ENCODE measurements at regions not wholly inside any gene's neighbourhood (a gene's known extent, or its start where the extent isn't known, plus 50 kb on each side); places are given as distances from the start of the nearest gene placed in this dataset.

DNA sequence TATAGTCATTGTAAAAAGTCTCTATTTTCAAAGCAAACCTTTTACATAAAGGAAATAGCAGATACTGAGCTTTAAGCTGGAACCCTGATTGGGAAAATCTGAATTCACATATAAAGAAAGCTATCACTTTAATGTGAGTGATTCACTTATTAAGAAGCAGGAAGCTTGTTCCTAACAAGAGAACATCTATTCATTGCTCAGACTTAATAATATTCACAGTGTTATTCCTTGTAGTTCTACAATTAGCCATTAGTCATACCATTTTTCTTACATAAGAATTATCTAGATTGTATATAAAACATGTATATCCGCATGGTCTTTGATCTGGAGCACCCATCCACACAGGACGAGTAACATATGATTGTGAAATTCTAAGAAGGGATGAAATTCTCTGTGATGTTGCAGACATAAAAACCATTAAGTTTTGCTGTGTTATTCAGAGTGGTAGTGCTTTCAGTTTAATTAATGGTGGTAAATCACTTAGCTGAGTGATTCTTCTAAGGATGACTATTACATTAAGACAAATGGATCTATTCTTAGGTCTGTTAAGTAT lies 71.1 kb upstream of the FOXQ1 start:
- TF ChIP-seq, protein P1, sequence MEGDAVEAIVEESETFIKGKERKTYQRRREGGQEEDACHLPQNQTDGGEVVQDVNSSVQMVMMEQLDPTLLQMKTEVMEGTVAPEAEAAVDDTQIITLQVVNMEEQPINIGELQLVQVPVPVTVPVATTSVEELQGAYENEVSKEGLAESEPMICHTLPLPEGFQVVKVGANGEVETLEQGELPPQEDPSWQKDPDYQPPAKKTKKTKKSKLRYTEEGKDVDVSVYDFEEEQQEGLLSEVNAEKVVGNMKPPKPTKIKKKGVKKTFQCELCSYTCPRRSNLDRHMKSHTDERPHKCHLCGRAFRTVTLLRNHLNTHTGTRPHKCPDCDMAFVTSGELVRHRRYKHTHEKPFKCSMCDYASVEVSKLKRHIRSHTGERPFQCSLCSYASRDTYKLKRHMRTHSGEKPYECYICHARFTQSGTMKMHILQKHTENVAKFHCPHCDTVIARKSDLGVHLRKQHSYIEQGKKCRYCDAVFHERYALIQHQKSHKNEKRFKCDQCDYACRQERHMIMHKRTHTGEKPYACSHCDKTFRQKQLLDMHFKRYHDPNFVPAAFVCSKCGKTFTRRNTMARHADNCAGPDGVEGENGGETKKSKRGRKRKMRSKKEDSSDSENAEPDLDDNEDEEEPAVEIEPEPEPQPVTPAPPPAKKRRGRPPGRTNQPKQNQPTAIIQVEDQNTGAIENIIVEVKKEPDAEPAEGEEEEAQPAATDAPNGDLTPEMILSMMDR (IDR thresholded peaks at IDR 0.05) = no peak
- TF ChIP-seq POLR2A (IDR thresholded peaks at IDR 0.05) = no peak

All from testis (tissue), 2 donors.